HG03460 (cell line): ENCODE measurements at regions not wholly inside any gene's neighbourhood (a gene's known extent, or its start where the extent isn't known, plus 50 kb on each side); places are given as distances from the start of the nearest gene placed in this dataset.

Source experiments
- ATAC-seq: cut with Tn5 transposase; IDR thresholded peaks from one replicate; pipeline ENCODE4 v1.9.1; 2021; ENCODE audit not compliant: unreplicated experiment

DNA sequence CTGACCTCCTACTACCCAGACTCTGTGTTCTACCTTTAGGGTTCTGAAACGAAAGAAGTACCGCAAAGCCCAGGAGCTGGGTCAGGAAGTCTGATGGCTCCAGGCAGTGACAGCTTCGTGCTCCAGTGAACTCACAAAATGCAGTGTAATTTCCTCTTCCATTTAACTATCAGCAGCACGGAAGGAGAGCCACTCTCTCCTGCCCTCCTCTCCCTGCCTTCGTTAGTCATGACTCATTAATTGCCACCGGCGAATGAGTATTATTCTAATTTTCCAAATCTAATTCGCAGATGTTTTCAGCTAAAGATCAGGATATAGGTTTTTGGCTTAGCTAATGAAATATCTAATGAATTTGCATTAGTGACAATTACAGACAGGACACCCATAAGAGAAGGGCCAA lies 1262.0 kb downstream of the TYW1 start:
- ATAC-seq = no peak

DNA sequence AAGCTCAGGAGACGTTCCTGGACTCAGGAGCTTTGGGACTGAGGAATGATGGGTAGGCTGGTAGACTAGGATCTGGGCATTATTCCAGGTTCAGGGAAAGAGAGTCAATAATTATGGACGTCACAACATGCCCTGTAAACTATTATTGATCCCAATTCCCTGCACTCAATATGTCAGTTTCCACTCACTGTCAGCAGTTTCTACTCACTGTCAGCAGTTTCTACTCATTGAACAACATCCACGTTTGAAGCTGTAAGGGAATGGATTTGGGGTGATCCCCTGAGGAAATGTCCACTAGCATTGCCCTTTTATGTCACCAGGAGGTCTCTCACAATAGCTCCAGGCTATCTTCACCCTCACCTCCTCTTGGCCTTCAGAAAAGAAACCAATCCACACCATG lies 1268.6 kb downstream of the TYW1 start:
- no peak for ATAC-seq

DNA sequence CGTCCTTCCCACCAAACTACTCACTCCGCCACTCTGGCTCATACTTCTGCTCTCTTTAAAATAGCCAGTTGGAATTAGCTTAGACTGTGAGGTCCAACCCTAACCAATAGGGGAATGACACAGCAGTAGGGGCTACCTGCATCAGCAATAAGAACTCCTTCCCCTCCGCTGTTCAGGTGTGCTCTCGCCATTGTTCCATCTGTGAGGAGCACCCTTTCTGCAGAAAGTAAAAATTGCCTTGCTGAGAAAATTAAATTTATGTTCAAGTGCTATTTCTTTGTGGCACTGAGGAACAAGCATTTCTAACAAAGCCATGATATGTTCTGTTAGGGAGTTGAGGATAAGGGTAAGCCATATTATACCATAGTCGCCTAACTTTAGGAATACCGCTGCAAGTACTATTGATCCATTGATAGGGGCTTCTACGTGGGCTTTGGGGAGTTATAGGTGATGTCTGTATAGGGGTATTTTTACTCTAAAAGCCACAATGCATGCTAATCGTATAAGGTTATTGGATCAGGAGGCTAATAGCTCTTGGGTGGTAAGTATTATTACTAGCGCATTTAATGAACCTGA lies 1269.5 kb downstream of the TYW1 start:
- ATAC-seq = no peak

DNA sequence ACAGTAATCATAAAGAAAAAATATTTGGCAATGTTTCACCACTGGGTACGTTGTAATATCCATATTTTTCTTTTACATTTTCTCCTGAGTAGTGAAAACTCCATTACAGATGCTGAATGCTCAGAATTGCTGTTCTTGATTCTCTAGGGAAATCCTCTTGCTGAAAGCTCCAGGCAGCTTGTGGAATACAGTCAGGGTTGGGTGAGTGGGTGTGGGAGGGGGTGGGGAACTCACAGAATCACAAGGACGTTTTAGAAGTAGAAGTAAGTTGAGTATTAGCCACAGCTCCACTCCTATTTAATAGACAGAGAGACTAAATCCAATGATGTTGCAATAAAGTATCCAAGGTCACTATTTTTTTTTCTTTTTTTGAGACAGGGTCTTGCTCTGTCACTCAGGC lies 1270.9 kb downstream of the TYW1 start:
- no peak for ATAC-seq

DNA sequence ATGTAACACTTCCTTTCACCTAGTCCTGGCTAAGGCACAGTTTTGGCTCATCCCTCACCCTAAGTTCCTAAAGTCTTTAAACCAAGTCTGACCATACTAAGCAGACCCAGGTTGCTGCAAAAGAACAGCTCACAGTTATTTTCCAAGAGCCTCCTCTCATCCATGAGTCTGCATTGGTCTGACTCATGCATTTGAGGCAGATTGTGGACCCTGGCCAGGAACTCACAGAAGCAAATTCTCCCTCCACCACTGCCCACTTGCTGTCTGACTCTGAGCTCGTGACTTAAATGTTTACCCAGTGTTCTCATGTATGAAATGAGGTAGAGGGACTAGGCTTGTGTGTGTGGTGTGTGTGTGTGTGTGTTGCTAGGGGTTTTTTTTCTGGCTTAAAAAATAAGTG lies 1272.8 kb downstream of the TYW1 start:
- ATAC-seq = no peak

DNA sequence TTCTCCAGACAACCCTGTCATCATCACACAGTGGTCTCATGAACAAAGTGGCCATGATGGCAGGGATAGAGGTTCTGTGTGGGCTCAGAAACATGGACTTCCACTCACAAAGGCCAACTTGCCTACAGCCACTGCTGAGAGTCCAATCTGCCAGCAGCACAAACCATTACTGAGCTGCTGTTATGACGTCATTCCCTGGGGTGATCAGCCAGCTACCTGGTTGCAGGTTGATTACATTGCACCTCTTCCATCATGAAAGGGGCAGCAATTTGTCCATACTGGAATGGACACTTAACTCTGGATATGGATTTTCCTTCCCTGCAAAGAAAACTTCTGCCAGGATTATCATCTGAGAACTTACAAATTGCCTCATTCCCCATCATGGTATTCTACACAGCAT lies 1275.9 kb downstream of the TYW1 start:
- ATAC-seq = no peak

DNA sequence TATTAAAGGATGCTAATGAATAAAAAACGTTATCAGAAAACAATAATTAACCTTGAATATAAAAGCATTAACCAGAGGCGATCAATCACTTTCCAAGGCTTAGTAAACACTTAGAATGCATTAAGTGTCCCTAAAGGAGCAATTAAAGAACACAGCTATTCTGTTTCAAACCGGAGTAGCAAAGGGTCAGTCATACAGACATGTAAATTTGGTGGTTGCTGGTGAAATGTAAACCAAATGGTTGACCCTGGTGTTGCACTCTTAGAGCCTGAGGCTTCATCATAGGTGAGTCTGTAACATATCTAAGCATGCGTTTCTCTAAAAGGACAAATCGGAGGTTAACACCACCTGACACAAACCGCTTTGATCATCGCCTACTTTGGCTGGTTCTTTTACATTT lies 1280.1 kb downstream of the TYW1 start:
- ATAC-seq = no peak

DNA sequence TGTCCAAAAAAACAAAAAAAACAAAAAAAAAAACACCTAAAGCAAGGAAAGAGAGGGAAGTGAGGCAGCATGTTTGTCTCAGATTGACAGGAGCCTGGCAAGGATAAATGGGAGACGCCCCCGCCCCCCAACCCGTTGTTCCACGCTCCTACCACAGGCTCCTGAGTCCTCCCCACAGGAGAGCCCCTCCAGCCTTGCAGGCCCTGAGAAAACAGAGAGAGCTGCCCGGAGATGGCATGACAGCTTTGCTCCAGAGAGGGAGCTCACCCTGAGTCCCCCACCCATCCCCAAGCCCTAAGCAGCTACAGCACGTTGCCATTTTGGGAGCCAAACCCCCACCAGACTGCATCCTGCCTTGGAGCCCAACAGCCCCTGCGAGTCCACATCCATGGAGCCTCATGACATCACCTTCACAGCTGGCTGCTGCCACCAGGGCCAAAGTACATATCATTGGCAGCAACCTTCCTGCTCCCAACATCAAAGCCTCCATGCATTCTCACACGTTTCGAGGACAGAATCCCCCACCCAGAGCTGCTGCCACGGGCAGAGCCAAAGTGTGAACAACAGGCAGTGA lies 1283.3 kb downstream of the TYW1 start:
- no peak for ATAC-seq

DNA sequence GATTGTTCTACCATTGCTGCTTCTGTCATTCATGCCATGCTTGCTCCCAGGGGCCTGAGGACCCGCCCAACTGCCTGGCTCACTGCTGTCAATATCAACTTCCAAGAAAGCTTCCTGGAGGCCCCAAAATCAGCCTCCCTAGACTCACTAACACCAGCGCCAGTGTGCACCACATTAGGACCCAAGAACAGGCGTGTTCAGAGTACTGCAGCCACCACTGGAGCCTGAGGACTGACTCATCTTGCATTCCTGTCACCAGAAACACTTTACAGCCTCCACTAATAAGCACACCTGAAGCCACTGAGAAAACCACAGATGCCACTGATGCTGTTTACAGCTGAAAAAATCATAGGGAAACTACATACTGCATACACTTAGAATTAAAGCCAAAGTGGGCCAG lies 1284.3 kb downstream of the TYW1 start:
- ATAC-seq = no peak

DNA sequence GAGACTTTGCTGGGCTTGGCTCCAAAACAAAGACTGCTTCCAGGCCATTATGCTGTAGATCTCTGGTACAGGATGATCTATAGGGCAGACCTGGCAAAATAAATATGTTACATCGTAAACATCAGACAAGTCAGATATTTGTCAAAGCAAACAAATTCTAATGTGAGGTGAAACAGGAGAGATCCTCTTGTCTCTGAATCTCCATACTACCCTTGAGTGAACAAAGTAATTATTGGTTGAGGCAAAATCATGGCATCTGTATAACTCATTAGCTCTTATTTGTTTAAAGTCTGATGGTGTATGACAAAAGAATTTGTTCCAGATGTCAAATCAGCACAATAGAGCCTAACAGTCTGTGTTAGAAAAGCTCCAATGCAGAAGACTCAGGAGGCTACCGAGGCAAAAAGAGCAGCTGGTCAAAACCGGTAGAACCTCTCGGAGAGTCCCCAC lies 1291.5 kb downstream of the TYW1 start:
- no peak for ATAC-seq

DNA sequence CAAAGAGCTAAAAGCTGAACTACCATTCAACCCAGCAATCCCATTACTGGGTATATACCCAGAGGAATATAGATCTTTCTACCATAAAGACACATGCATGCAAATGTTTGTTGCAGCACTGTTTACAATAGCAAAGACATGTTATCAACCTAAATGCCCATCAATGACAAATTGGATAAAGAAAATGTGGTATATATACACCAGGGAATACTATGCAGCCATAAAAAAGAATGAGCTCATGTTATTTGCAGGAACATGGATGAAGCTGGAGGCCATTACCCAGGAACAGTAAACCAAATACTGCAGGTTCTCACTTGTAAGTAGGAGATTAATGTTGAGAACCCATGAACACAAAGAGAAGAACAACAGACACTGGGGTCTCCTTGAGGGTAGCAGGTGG lies 1295.1 kb downstream of the TYW1 start:
- ATAC-seq = no peak

DNA sequence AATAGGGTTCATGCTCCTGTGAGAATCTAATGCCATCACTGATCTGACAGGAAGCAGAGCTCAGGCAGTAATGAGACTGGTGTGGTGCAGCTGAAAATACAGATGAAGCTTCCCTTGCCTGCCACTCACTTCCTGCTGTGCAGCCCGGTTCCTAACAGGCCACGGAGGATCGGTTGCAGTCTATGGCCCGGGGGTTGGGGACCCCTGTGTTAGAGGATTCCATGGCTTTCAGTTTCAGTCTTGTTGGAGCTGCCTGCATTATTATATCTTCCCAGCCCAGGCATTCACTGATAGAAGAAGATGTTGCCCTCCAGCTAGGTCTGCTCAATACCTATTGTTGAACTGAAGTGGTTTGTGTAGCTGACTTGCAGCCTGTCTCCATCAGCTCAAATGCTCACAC lies 1298.8 kb downstream of the TYW1 start:
- ATAC-seq = no peak

DNA sequence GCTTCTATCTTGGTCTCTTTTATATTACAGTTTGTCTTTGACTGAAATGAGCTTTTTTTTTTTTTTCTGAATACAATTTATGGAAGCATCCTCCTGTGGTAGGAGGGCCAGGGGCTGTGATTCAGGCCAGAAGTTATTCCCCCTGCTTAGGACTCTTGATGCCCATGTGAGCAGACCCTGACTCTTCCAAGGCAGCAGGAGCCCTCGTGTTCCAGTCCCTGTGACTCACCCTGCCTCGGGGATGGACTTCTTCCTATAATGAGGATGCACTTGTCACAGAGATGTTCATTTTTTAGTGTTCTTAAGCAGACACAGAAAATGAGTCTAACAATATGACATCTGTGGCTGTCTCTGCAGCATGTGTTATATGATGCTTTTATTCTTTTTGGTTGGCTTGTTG lies 1293.7 kb upstream of the AUTS2 start:
- no peak for ATAC-seq

DNA sequence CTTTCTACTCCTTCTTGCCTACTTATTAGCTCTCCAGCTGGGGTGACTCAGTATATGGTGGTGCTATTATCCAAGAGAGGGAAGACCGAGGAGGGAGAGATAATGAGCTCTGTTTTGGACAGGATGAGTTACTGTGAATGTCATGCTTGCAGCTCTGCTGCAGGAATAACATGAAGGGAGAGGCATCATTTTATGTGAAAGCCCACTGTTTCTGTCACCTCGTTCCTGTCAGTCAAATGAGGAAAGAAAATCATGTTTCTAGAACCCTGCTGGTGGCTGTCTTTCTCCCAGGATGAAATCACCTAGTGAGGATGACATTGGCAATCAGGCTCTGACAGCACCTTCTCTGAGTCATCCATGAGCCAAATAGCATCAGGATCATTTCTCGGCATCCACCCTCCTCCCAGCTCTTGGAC lies 1291.6 kb upstream of the AUTS2 start:
- no peak for ATAC-seq

DNA sequence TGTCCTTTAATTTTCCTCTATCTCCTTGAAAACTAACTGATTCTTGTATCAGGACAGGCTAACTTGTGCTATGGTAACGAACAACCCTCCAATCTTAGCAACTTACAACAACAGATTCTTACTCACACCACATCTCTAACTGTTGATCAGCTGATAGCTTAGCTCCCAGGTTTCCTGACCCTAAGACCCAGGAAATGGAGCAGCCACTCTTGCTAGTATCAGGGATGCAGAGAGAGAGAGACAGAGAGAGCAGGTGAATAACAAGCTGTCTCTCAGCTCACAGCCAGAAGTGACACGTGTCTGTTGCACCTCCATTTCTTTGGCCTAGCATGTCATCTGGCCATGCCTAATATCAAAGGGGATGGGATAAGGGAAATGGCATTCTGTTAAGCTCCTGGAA lies 1289.0 kb upstream of the AUTS2 start:
- no peak for ATAC-seq

DNA sequence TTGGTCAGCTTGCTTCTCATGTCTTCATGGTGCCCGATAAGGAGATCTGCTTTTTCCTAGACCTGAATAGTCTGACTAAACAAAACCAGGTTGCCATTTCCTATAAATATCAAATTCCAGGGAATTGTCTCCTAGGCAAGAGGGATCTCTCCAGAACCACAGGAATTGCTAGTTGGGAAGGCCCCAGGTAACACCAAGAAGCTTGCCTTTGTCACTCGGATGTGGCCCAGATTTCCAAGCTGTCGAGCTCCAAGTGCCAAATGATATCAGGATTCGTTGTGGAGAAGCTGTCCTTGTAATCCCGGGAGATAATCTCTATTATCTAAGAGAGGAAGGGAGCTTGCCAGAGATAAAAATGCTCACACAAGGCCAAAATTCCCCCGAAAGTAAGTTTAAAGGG lies 1288.5 kb upstream of the AUTS2 start:
- ATAC-seq = no peak

DNA sequence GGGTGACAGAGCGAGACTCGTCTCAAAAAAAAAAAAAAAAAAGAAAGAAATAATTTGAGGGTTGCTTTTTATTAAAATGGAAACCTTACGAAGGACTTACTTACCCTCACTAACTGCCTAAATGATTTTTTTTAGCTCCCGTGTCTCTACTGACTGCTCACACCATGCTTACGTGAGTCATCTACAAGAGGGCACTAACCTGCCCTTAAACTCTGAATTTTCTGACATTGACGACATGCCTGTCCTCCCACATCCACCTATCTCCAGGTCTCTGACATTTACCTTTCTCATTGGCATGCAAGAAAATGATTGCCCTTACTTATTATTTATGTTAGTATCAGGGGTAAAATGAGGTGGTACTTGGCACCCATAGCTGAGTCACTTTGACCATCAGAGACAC lies 1286.3 kb upstream of the AUTS2 start:
- ATAC-seq = no peak

DNA sequence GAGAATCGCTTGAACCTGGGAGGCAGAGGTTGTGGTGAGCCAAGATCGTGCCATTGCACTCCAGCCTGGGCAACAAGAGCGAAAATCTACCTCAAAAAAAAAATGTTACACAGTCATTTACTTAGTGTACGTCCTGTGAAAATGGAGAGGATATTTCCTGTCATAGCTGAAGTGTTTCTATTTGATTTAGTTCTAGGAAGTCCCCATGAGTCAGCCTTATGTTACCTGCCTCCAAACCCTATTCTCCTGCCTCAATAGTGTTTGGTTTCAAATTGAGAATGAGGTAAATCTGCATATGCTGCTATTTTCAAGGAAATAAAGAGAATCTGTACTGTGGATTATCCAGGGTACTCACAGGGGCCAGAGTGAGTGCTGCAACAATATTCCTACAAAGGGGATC lies 1284.5 kb upstream of the AUTS2 start:
- no peak for ATAC-seq

DNA sequence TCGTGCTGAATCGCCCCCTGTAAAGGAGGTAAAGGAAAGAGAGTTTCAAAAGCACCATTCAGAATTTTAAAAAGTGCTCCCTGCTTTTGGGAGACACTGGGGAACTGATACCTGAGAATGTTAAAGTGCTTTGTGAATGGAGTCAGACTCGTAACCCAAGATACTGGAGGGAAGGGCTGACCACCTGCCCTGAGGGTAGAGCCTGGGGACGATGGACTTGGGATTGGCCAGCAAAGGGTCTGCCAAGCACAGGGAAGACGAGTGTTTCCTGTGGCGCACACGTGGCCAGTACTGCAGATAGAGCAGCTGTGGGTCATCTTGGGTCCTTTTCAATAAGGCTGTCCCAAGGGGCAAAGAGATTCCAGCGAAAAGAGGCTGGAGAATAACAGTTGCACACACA lies 1284.1 kb upstream of the AUTS2 start:
- no peak for ATAC-seq

DNA sequence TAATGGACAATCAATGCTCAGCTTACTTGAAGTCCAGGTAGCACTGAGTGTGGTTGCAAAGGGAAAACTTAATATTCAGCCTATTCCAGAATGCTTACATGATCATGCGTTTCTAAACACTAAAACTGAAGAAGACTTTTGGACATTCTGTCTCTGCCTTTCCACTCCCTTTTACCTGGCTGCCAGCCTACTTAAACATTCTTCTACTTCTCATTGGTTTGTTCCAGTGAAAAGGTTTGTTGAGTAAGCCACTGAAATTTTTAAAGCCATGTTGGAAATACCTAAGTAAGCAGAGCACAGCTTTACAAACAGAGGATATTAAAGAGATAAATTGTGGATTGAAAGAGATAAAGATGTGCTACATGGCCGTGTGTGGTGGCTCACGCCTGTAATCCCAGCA lies 1280.8 kb upstream of the AUTS2 start:
- ATAC-seq = no peak

DNA sequence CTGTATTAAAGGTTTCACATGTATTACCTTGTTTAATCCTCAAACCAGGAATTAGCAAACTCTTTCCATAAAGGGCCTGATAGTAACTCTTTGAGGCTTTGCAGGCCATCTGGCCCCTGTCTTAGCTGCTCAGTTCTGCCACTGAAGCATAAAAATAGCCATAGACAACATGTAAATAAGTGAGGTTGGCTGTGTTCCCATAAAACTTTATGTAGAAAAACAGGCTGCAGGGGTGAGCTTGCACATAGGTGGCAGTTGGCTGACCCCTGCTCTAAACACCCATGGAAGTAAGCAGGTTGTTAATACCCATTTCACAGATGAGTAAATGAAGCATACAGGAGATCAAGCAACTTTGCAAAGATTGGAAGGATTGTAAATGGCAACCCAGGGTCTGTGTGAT lies 1279.2 kb upstream of the AUTS2 start:
- ATAC-seq = no peak

DNA sequence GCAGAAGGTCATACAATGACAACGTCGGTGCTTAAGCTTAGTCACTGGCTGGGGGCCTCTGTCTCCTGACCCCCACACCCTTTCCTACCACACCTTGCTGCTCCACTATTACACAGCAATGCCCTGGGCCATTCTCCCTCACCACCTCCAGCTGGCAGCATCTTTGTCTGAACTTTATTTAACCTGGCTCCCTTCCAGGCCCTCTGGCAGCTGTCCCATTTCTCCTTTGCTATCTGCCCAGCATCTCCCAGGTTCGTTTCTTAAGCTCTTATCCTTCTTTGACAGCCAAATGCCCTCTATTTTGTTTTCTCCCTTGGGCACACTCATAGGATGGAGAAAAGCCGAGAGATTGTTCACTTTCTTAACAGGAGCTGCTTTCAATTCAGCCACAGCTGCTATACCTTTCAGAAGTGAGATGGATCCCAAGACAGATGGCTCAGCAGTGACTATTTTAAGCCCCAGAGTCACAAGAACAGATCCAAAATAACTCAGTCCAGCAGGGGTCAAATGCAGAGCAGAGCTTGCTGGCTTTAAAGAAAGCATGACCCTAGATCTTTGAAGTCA lies 1277.1 kb upstream of the AUTS2 start:
- ATAC-seq = no peak
